Aorta (tissue), 5 donors: ENCODE measurements at regions not wholly inside any gene's neighbourhood (a gene's known extent, or its start where the extent isn't known, plus 50 kb on each side); places are given as distances from the start of the nearest gene placed in this dataset.
"Not testable (repeated sequence)": the region's sequence is repeated elsewhere in the genome, so short reads cannot be mapped to it uniquely, and the experiment has no call there.

Source experiments
- ATAC-seq: fragments of 200-7000 bp; cut with Tn5 transposase; one replicate; pipeline ENCODE4 v1.9.1; 2022; ENCODE audit warnings: moderate library complexity; ENCODE audit not compliant: low FRiP score
- DNase-seq, 2 donors: peaks; one replicate each; pipeline ENCODE4 v3.0.0-alpha.2; 2020
- H3K27ac ChIP-seq, 2 donors: one replicate each; pipeline ENCODE4 v1.5.1; 2013; ENCODE audit warnings: low read length in 2 of 2, mild to moderate bottlenecking in 2 of 2, moderate library complexity in 2 of 2, control low read depth in 1 of 2, inconsistent platforms in 1 of 2, low read depth in 1 of 2
- H3K27me3 ChIP-seq, 2 donors: one replicate each; pipeline ENCODE4 v1.6.1; 2013; ENCODE audit warnings: control low read depth in 1 of 2, low read length in 1 of 2, mild to moderate bottlenecking in 1 of 2, moderate library complexity in 1 of 2; ENCODE audit not compliant: insufficient read depth in 2 of 2, control insufficient read depth in 1 of 2
- H3K36me3 ChIP-seq, 2 donors: one replicate each; pipeline ENCODE4 v1.6.1; 2013; ENCODE audit warnings: control low read depth in 1 of 2, low read length in 1 of 2, mild to moderate bottlenecking in 1 of 2; ENCODE audit not compliant: insufficient read depth in 2 of 2, control insufficient read depth in 1 of 2
- H3K4me1 ChIP-seq, 2 donors: one replicate each; pipeline ENCODE4 v1.6.1; 2013; ENCODE audit warnings: low read length in 2 of 2, control low read depth in 1 of 2, mild to moderate bottlenecking in 1 of 2, moderate library complexity in 1 of 2; ENCODE audit not compliant: insufficient read depth in 2 of 2, control insufficient read depth in 1 of 2
- H3K4me3 ChIP-seq, 2 donors: one replicate each; pipeline ENCODE4 v1.5.1; 2013; ENCODE audit warnings: low read length in 2 of 2, control low read depth in 1 of 2, mild to moderate bottlenecking in 1 of 2
- H3K9me3 ChIP-seq: one replicate; pipeline ENCODE4 v1.6.1; 2013; ENCODE audit warnings: mild to moderate bottlenecking, low read length; ENCODE audit not compliant: control insufficient read depth
- WGBS, 2 donors: extraction: QIAGEN DNeasy Blood & Tissue Kit; methylation state at CpG; one replicate each; pipeline ENCODE4 v1.1.7; 2013; 5-methylcytosine and 5-hydroxymethylcytosine counted together
- intact Hi-C, 2 donors: fragments of 100-400 bp; cut with DNase I; formaldehyde crosslinking; loops; one replicate each; pipeline versions ENCODE4 v1.14.2 to v1.15.0; 2022
- donor health status: healthy with polysubstance abuse.
- donor health status: Bipolar disorder and iron deficiency.
- donor health status: DM: no; HTN: no; CAD: no.
- donor health status: DM: no; HTN: no; CAD: no.
- donor health status: DM: yes; HTN: yes; CAD: no.

GRCh38 chr1:144040293-144040692 is 68.5 kb upstream of the FAM72C start:
- H3K4me1 ChIP-seq, ATAC-seq, intact Hi-C loops, DNase-seq, H3K27me3 ChIP-seq, H3K36me3 ChIP-seq, H3K4me3 ChIP-seq, H3K27ac ChIP-seq, H3K9me3 ChIP-seq: not testable (repeated sequence)
- WGBS, 2 donors: no CpG with 5 or more reads among the region's 3 CpGs

GRCh38 chr1:144034045-144034444 is 62.3 kb upstream of the FAM72C start:
- intact Hi-C loops, H3K4me1 ChIP-seq, H3K27ac ChIP-seq, DNase-seq, H3K9me3 ChIP-seq, H3K4me3 ChIP-seq, H3K36me3 ChIP-seq, ATAC-seq, H3K27me3 ChIP-seq: not testable (repeated sequence)
- no CpG with 5 or more reads among the region's 3 CpGs for WGBS, 2 donors

GRCh38 chr1:144031550-144031949 is 59.8 kb upstream of the FAM72C start:
- ATAC-seq, H3K27me3 ChIP-seq, H3K27ac ChIP-seq, H3K9me3 ChIP-seq, H3K4me1 ChIP-seq, intact Hi-C loops, DNase-seq, H3K36me3 ChIP-seq, H3K4me3 ChIP-seq: not testable (repeated sequence)
- 0 to 28% methylated on average over 1 to 2 of the region's 2 CpGs for WGBS, 2 donors

GRCh38 chr1:144026022-144026421 is 54.2 kb upstream of the FAM72C start:
- intact Hi-C loops, H3K36me3 ChIP-seq, ATAC-seq, DNase-seq, H3K4me3 ChIP-seq, H3K27ac ChIP-seq, H3K9me3 ChIP-seq, H3K4me1 ChIP-seq, H3K27me3 ChIP-seq: not testable (repeated sequence)
- no CpG with 5 or more reads among the region's 2 CpGs for WGBS, 2 donors

- H3K4me3 ChIP-seq, ATAC-seq, H3K27ac ChIP-seq, H3K27me3 ChIP-seq, H3K36me3 ChIP-seq, H3K9me3 ChIP-seq, DNase-seq, intact Hi-C loops, H3K4me1 ChIP-seq: not testable (repeated sequence)
- WGBS, 2 donors: 18 to 23% methylated on average over 1 of the region's 5 CpGs
Measured at GRCh38 chr1:144021690-144022384, 50.1 kb upstream of the FAM72C start.
